ENCODE measurements at regions not wholly inside any gene's neighbourhood (a gene's known extent, or its start where the extent isn't known, plus 50 kb on each side); places are given as distances from the start of the nearest gene placed in this dataset.

DNA sequence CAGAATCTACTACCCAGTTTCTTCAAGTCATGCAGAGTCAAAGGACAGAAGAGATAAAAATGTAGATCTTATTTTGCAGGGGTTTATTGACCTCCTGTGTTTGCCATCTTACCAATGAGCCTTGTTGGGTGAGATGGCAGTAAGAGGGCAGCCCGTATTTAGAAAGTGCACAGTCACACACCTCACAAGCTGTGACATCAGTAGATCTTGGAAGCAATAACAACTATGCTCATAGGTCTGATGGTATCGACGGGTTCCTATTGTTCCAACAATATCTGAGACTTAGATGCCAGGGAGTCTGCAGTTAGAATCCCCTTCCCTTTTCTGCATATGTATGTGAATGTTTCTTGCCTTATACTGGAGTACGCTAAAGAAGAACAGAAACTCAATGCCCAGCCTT is 189.0 kb upstream of the DYRK2 start:
- Histone ChIP-seq H3K4me3 (ENCODE audit: low read length) (no peak overlapping the region), H3K27me3 (ENCODE audit: control insufficient read depth, insufficient read depth, low read length, poor library complexity, severe bottlenecking) (no peaks in the 10 kb centered on the region), H3K9ac (ENCODE audit: extremely low read depth, low read length, poor library complexity, severe bottlenecking) (no peak overlapping the region), H3K9me3 (ENCODE audit: control insufficient read depth, low read length) (no peaks in the 10 kb centered on the region), H3K27ac (ENCODE audit: low read depth, low read length) (no peak overlapping the region), H3K36me3 (ENCODE audit: control insufficient read depth, insufficient read depth, low read length) (no peaks in the 10 kb centered on the region), H3K4me1 (ENCODE audit: control insufficient read depth, insufficient read depth, low read length) (no peaks in the 10 kb centered on the region)
- WGBS, 2 experiments (ENCODE audit: insufficient coverage in 1 of 2, insufficient read length in 1 of 2), result 94 to 100% methylated on average over 3 to 4 of the region's 4 CpGs
- no peaks in the 10 kb centered on the region for H3K9me3 Mint-ChIP-seq
- no peak overlapping the region for H3K4me3 Mint-ChIP-seq
- H3K27me3 Mint-ChIP-seq (ENCODE audit: insufficient read depth), result no peaks in the 10 kb centered on the region
- H3K4me1 Mint-ChIP-seq, result peaks cover 4% of the 10 kb centered on the region
- TF ChIP-seq, protein P1, sequence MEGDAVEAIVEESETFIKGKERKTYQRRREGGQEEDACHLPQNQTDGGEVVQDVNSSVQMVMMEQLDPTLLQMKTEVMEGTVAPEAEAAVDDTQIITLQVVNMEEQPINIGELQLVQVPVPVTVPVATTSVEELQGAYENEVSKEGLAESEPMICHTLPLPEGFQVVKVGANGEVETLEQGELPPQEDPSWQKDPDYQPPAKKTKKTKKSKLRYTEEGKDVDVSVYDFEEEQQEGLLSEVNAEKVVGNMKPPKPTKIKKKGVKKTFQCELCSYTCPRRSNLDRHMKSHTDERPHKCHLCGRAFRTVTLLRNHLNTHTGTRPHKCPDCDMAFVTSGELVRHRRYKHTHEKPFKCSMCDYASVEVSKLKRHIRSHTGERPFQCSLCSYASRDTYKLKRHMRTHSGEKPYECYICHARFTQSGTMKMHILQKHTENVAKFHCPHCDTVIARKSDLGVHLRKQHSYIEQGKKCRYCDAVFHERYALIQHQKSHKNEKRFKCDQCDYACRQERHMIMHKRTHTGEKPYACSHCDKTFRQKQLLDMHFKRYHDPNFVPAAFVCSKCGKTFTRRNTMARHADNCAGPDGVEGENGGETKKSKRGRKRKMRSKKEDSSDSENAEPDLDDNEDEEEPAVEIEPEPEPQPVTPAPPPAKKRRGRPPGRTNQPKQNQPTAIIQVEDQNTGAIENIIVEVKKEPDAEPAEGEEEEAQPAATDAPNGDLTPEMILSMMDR (conservative IDR thresholded peaks at IDR 0.05), result no peak
- DNase-seq, result no peak
- no peaks in the 10 kb centered on the region for H3K36me3 Mint-ChIP-seq (ENCODE audit: low read depth)
- H3K27ac Mint-ChIP-seq, result no peak overlapping the region

DNA sequence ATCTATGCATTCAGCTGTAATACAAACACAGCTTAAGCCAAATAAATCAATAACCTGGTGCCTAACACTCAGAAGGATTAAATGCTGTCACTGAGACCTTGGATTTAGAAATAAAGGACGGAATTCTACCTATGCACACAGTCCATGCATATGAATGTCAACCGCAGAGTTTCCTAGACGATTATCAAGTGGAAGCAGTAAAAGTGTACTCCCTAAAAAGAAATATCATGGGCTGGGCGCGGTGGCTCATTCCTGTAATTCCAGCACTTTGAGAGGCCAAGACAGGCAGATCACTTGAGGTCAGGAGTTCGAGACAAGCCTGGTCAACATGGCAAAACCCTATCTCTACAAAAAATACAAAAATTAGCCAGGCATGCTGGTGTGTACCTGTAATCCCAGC is 188.2 kb upstream of the DYRK2 start:
- H3K9me3 Mint-ChIP-seq, result no peaks in the 10 kb centered on the region
- 90 to 95% methylated on average over 6 of the region's 6 CpGs for WGBS, 2 experiments (ENCODE audit: insufficient coverage in 1 of 2, insufficient read length in 1 of 2)
- no peak overlapping the region for H3K27ac ChIP-seq (ENCODE audit: low read depth, low read length)
- no peaks in the 10 kb centered on the region for H3K36me3 ChIP-seq (ENCODE audit: control insufficient read depth, insufficient read depth, low read length)
- H3K9me3 ChIP-seq (ENCODE audit: control insufficient read depth, low read length), result no peaks in the 10 kb centered on the region
- H3K4me1 ChIP-seq (ENCODE audit: control insufficient read depth, insufficient read depth, low read length), result no peaks in the 10 kb centered on the region
- no peaks in the 10 kb centered on the region for H3K27me3 Mint-ChIP-seq (ENCODE audit: insufficient read depth)
- H3K9ac ChIP-seq (ENCODE audit: extremely low read depth, low read length, poor library complexity, severe bottlenecking), result no peak overlapping the region
- H3K4me3 Mint-ChIP-seq, result no peak overlapping the region
- H3K36me3 Mint-ChIP-seq (ENCODE audit: low read depth), result no peaks in the 10 kb centered on the region
- TF ChIP-seq, protein P1 (conservative IDR thresholded peaks at IDR 0.05), result no peak
- no peak for DNase-seq
- H3K27me3 ChIP-seq (ENCODE audit: control insufficient read depth, insufficient read depth, low read length, poor library complexity, severe bottlenecking), result no peaks in the 10 kb centered on the region
- H3K4me1 Mint-ChIP-seq, result peaks cover 4% of the 10 kb centered on the region
- H3K27ac Mint-ChIP-seq, result no peak overlapping the region
- H3K4me3 ChIP-seq (ENCODE audit: low read length), result no peak overlapping the region

DNA sequence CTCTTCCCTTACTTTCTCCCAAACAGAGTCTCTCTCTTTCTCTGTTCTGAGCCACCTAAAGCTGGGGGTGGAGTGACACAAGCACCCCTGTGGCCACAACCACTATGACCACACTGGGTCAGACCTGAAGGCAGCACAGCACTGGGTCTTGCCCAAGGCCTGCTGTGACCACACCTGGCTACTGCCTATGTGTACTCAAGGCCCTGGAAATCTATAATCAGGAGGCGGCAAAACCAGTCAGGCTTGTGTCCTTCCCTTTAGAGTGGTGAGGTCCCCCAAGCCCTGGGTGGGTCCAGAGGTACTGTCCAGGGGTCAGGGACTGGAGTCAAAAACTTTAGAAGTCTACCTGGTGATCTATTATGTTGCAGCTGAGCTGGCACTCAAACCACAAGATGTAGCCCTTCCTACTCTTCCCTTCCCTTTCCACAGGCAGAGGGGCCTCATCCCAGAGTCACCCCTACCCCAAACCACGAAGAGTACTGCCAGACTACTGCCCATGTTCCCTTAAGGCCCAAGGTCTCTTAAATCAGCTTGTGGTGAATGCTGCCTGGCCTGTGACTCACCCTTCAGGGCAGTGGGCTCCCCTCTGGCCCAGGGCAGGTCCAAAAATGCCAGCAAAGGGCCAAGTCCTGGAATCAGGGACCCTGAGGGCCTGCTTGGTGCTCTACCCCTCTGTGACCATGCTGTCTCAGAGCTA is 179.8 kb upstream of the DYRK2 start:
- Mint-ChIP-seq H3K27me3 (ENCODE audit: insufficient read depth) (no peaks in the 10 kb centered on the region), H3K36me3 (ENCODE audit: low read depth) (no peaks in the 10 kb centered on the region), H3K9me3 (no peaks in the 10 kb centered on the region), H3K27ac (no peak overlapping the region), H3K4me3 (no peak overlapping the region), H3K4me1 (peaks cover 7% of the 10 kb centered on the region)
- no peak for DNase-seq
- Histone ChIP-seq H3K27me3 (ENCODE audit: control insufficient read depth, insufficient read depth, low read length, poor library complexity, severe bottlenecking) (no peaks in the 10 kb centered on the region), H3K27ac (ENCODE audit: low read depth, low read length) (no peak overlapping the region), H3K36me3 (ENCODE audit: control insufficient read depth, insufficient read depth, low read length) (no peaks in the 10 kb centered on the region), H3K4me1 (ENCODE audit: control insufficient read depth, insufficient read depth, low read length) (peaks cover 6% of the 10 kb centered on the region), H3K9me3 (ENCODE audit: control insufficient read depth, low read length) (no peaks in the 10 kb centered on the region), H3K4me3 (ENCODE audit: low read length) (no peak overlapping the region), H3K9ac (ENCODE audit: extremely low read depth, low read length, poor library complexity, severe bottlenecking) (no peak overlapping the region)
- TF ChIP-seq, protein P1 (conservative IDR thresholded peaks at IDR 0.05), result no peak
- WGBS, 2 experiments (ENCODE audit: insufficient coverage in 1 of 2, insufficient read length in 1 of 2), result 87 to 100% methylated on average over 2 of the region's 2 CpGs

All from endodermal cell (in vitro differentiated cells).